HepG2 (cell line): ENCODE measurements at regions not wholly inside any gene's neighbourhood (a gene's known extent, or its start where the extent isn't known, plus 50 kb on each side); places are given as distances from the start of the nearest gene placed in this dataset.
A peak's percentile ranks its signal among the peaks of the same experiment; 100 is the strongest.

Source experiments
- ATAC-seq: fragments of 200-7000 bp; cut with Tn5 transposase; 3 replicates; pipeline ENCODE4 v1.9.1; 2020; ENCODE audit warnings: mild to moderate bottlenecking, moderate library complexity
- BruUV-seq: library from RNA; stranded (reverse); fragments of 400-500 nt; replicated peaks from 2 replicates; lab custom pipeline; 2021; lab: Mats Ljungman, UMichigan
- CTCF ChIA-PET: fragments of 300-600 bp; formaldehyde crosslinking; extraction: SDS; loops from one replicate; lab custom pipeline; 2021; ENCODE audit warnings: low total read pairs, inconsistent platforms, low intra/inter-chr PET ratio; lab: Yijun Ruan, JAX
- POLR2A ChIA-PET: fragments of 350-600 bp; sonication (Branson Sonifier 250); formaldehyde crosslinking; loops from one replicate; lab custom pipeline; 2020; ENCODE audit warnings: antibody characterized with exemption, inconsistent platforms; lab: Yijun Ruan, JAX
- DNase-seq: peaks from one replicate; pipeline ENCODE4 v3.0.0-alpha.2; 2015; ENCODE audit warnings: low spot score
- FAIRE-seq: peaks from 3 replicates; lab custom pipeline; 2011; peaks lifted over from hg19 to GRCh38; lab: Jason Lieb, UNC
- H2AFZ ChIP-seq: one replicate; pipeline ENCODE4 v1.6.1; 2011; ENCODE audit warnings: low read length, inconsistent platforms
- H3K27ac ChIP-seq: fragments of 300-600 bp; 3 replicates; pipeline ENCODE4 v1.8.0; 2011; ENCODE audit warnings: mixed run types, mild to moderate bottlenecking, mixed read lengths, low read length, inconsistent platforms; ENCODE audit not compliant: insufficient read depth; ENCODE audit errors: extremely low read length
- H3K27me3 ChIP-seq, 2 experiments: fragments of 200-600 bp in 1 of 2; 2 replicates in 1 of 2; 3 replicates in 1 of 2; pipeline versions ENCODE4 v1.6.0 to v1.8.0; 2011; ENCODE audit warnings: low read length in 2 of 2, mild to moderate bottlenecking in 2 of 2, moderate library complexity in 2 of 2, inconsistent platforms in 1 of 2; ENCODE audit not compliant: insufficient read depth in 2 of 2, control insufficient read depth in 1 of 2
- H3K36me3 ChIP-seq, 2 experiments: fragments of 200-600 bp in 1 of 2; replicated peaks in 1 of 2; 2 replicates in 1 of 2; 3 replicates in 1 of 2; pipeline versions ENCODE4 v1.5.1 to v1.8.0; 2011; ENCODE audit warnings: low read length in 2 of 2, inconsistent platforms in 1 of 2; ENCODE audit not compliant: insufficient read depth in 2 of 2, control insufficient read depth in 1 of 2
- H3K4me1 ChIP-seq: 2 replicates; pipeline ENCODE4 v1.5.1; 2012; ENCODE audit warnings: low read length, inconsistent platforms; ENCODE audit not compliant: insufficient read depth
- H3K4me2 ChIP-seq: 2 replicates; pipeline ENCODE4 v1.6.0; 2011; ENCODE audit warnings: low read depth, low read length, inconsistent platforms
- H3K4me3 ChIP-seq, 3 experiments: fragments of 200-600 bp in 1 of 3; sonication (generic), shearing (Covaris generic) in 1 of 3; replicated peaks in 1 of 3; 2 replicates each; pipeline ENCODE4 v1.5.1; 2011 to 2016; ENCODE audit warnings: low read length in 3 of 3, inconsistent platforms in 2 of 3, low read depth in 2 of 3, mild to moderate bottlenecking in 2 of 3, control low read depth in 1 of 3, mixed read lengths in 1 of 3; ENCODE audit not compliant: insufficient read depth in 1 of 3
- H3K79me2 ChIP-seq: one replicate; pipeline ENCODE4 v1.6.1; 2011; ENCODE audit warnings: low read length, inconsistent platforms; ENCODE audit not compliant: insufficient read depth
- H3K9ac ChIP-seq: 2 replicates; pipeline ENCODE4 v1.6.0; 2011; ENCODE audit warnings: mild to moderate bottlenecking, low read depth, low read length, inconsistent platforms; ENCODE audit not compliant: insufficient read depth
- H3K9me3 ChIP-seq: 2 replicates; pipeline ENCODE4 v1.5.1; 2012; ENCODE audit warnings: mild to moderate bottlenecking, low read length
- H4K20me1 ChIP-seq: 2 replicates; pipeline ENCODE4 v1.6.0; 2011; ENCODE audit warnings: inconsistent platforms, mild to moderate bottlenecking, low read length, moderate library complexity; ENCODE audit not compliant: insufficient read depth
- HES4 ChIP-seq: sonication (generic); formaldehyde crosslinking; IDR thresholded peaks from 2 replicates; pipeline ENCODE4 v1.9.0; 2021; ENCODE audit warnings: mild to moderate bottlenecking, missing genetic modification reagents, borderline replicate concordance
- HHEX ChIP-seq: IDR thresholded peaks from 2 replicates; pipeline ENCODE4 v1.6.1; 2016; ENCODE audit warnings: control low read depth
- HNRNPK ChIP-seq: fragments of 200-400 bp; formaldehyde crosslinking; IDR thresholded peaks from 2 replicates; pipeline ENCODE4 v1.6.1; 2018; ENCODE audit warnings: low read length, low read depth, moderate library complexity, mild to moderate bottlenecking; ENCODE audit not compliant: poor library complexity, severe bottlenecking
- MXD1 ChIP-seq: sonication (generic); formaldehyde crosslinking; IDR thresholded peaks from 2 replicates; pipeline ENCODE4 v1.4.0; 2020; ENCODE audit warnings: mild to moderate bottlenecking, missing genetic modification reagents
- PBX3 ChIP-seq: sonication (generic); formaldehyde crosslinking; IDR thresholded peaks from 2 replicates; pipeline ENCODE4 v1.8.1; 2023; ENCODE audit warnings: missing genetic modification reagents, inconsistent platforms, borderline replicate concordance
- SRF ChIP-seq: IDR thresholded peaks from 2 replicates; pipeline ENCODE4 v1.6.1; 2011; ENCODE audit warnings: mild to moderate bottlenecking, low read depth, low read length, moderate library complexity
- TBL1XR1 ChIP-seq: fragments of 150-350 bp; IDR thresholded peaks from 2 replicates; pipeline ENCODE4 v1.6.1; 2014; ENCODE audit warnings: borderline replicate concordance, low read length; ENCODE audit not compliant: partially characterized antibody
- USF2 ChIP-seq, 2 experiments: sonication (generic) in 1 of 2; formaldehyde crosslinking in 1 of 2; IDR thresholded peaks; 2 replicates each; pipeline versions ENCODE4 v1.5.1 to v1.6.1; 2011 to 2020; ENCODE audit warnings: borderline replicate concordance in 1 of 2, low read depth in 1 of 2, low read length in 1 of 2, mild to moderate bottlenecking in 1 of 2, missing genetic modification reagents in 1 of 2, moderate library complexity in 1 of 2
- ZBTB38 ChIP-seq: sonication (generic); formaldehyde crosslinking; IDR thresholded peaks from 2 replicates; pipeline ENCODE4 v1.5.1; 2020; ENCODE audit warnings: mild to moderate bottlenecking, missing genetic modification reagents
- ZNF747 ChIP-seq: sonication (generic); formaldehyde crosslinking; IDR thresholded peaks from 2 replicates; pipeline ENCODE4 v1.8.1; 2023; ENCODE audit warnings: missing genetic modification reagents, mild to moderate bottlenecking, borderline replicate concordance
- ZNF879 ChIP-seq: sonication (generic); formaldehyde crosslinking; IDR thresholded peaks from 2 replicates; pipeline ENCODE4 v1.8.1; 2023; ENCODE audit warnings: missing genetic modification reagents
- WGBS: methylation state at CpG from one replicate; pipeline ENCODE4 v1.1.6; 2017; ENCODE audit warnings: low lambda C conversion rate; 5-methylcytosine and 5-hydroxymethylcytosine counted together
- in situ Hi-C: cut with HindIII; loops from 2 replicates; pipeline ENCODE4 v1.10.0; 2017; ENCODE audit warnings: low pct_unique_long_range_greater_than_20kb; ENCODE audit not compliant: extremely low pct_ligation_motif_present
- intact Hi-C: fragments of 100-400 bp; cut with micrococcal nuclease; formaldehyde crosslinking; loops from one replicate; pipeline ENCODE4 v1.10.0; 2022; ENCODE audit not compliant: unreplicated experiment

- no peak overlapping the region for H2AFZ ChIP-seq
- CTCF ChIA-PET: no interaction called here
- ATAC-seq (no peak), DNase-seq (peak; percentile 20), FAIRE-seq (no peak)
- 30% methylated on average over 4 of the region's 4 CpGs for WGBS
- intact Hi-C loops: no loop called here
- H3K4me1 ChIP-seq: no peaks in the 10 kb centered on the region
- no peak overlapping the region for H3K9ac ChIP-seq
- no peaks in the 10 kb centered on the region for H3K79me2 ChIP-seq
- POLR2A ChIA-PET: no interaction called here
- TF ChIP-seq SRF (peak; percentile 76; the same call in 1 of the 2 replicates), ZNF747 (CRISPR knock-in tag) (no peak)
- H3K36me3 ChIP-seq: no peaks in the 10 kb centered on the region
- no peaks in the 10 kb centered on the region for H4K20me1 ChIP-seq
- H3K9me3 ChIP-seq: 0 out of 2 replicates have a peak, but pooled peaks cover 7% of the 10 kb centered on the region
- BruUV-seq: no TSS peak
- H3K4me2 ChIP-seq: no peak overlapping the region
- H3K4me3 ChIP-seq: no peak overlapping the region
- H3K27me3 ChIP-seq: no peaks in the 10 kb centered on the region
- H3K27ac ChIP-seq: no peak overlapping the region
- in situ Hi-C loops: no loop called here
Measured at GRCh38 chr16:9437115-9437514, 345.7 kb downstream of the HAPSTR1 start.

- 92% methylated on average over 1 of the region's 1 CpG for WGBS
- TF ChIP-seq ZNF879 (CRISPR knock-in tag): no peak
- no peak for TF ChIP-seq ZBTB38 (CRISPR knock-in tag)
- TF ChIP-seq TBL1XR1: no peak
- no peak for TF ChIP-seq HHEX (CRISPR knock-in tag)
- TF ChIP-seq HNRNPK: no peak
- no peak for TF ChIP-seq MXD1 (CRISPR knock-in tag)
- no peak for TF ChIP-seq USF2 (IDR thresholded peaks at IDR 0.05; ENCODE audit: low read depth, low read length)
- no peak for TF ChIP-seq USF2 (CRISPR knock-in tag; IDR thresholded peaks at IDR 0.05; ENCODE audit: borderline replicate concordance)
- no peak for TF ChIP-seq PBX3 (CRISPR knock-in tag)
- TF ChIP-seq HES4 (CRISPR knock-in tag): no peak
Measured at GRCh38 chr16:9438991-9439390, 347.5 kb downstream of the HAPSTR1 start.

More at GRCh38 chr16:9438991-9439390, 347.5 kb downstream of the HAPSTR1 start:
- Histone ChIP-seq H3K4me3 (no peak overlapping the region), H3K36me3 (no peaks in the 10 kb centered on the region), H3K9me3 (0 out of 2 replicates have a peak, but pooled peaks cover 7% of the 10 kb centered on the region), H2AFZ (no peak overlapping the region), H3K27ac (no peak overlapping the region), H3K27me3 (no peaks in the 10 kb centered on the region; a peak in 1 of 5 replicates), H4K20me1 (no peaks in the 10 kb centered on the region), H3K4me2 (no peak overlapping the region), H3K9ac (no peak overlapping the region), H3K4me1 (no peaks in the 10 kb centered on the region), H3K79me2 (no peaks in the 10 kb centered on the region)
- intact Hi-C loops: no loop called here
- BruUV-seq: no TSS peak
- no peak for FAIRE-seq
- no peak for ATAC-seq
- in situ Hi-C loops: no loop called here
- DNase-seq: no peak
- ChIA-PET POLR2A (no interaction called here), CTCF (no interaction called here)
